HG02870 (cell line): ENCODE measurements at regions not wholly inside any gene's neighbourhood (a gene's known extent, or its start where the extent isn't known, plus 50 kb on each side); places are given as distances from the start of the nearest gene placed in this dataset.
A peak's percentile ranks its signal among the peaks of the same experiment; 100 is the strongest.
"Not testable (repeated sequence)": the region's sequence is repeated elsewhere in the genome, so short reads cannot be mapped to it uniquely, and the experiment has no call there.

ENCODE experiments used
- ATAC-seq: cut with Tn5 transposase; IDR thresholded peaks from one replicate; pipeline ENCODE4 v1.9.1; 2021; ENCODE audit warnings: mild to moderate bottlenecking, moderate library complexity; ENCODE audit not compliant: unreplicated experiment

DNA sequence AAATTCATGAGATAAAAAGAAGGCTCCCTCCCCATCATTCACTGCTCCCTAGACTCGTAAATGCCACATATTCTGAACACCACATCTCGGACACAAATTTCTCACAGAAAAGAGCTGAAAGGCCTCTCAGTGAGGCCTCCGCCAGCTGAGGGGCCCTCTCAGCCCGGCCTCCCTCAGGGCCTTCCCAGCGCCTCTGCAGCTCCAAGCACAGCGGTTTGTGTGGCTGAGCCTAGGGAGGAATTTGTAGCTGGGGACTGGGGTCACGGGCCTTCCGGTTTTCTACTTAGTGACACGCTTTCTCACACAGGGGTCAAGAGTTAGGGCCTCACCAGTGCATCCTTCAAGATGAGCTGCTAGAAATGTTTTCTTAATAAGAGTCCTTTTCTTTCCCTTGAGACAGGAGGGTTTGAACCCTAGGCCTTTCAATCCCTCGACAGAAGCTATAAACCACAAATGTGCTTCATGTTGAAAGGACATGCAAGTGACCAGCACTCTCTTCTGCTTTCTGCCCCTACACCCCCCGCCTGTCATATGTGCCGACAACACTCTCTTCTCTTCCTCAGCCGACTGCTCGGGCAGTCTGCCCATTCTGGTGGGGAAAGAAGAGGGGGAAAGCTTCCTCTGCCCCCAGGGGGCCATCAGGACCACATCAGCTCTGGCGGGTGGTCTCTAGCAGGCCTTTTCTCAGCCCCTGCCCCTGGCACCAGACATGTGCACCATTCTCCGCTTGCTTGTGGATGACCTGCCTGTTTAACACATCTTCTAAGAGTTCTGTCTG, 104.9 kb downstream of the CHIC2 start:
- ATAC-seq: no peak

- ATAC-seq: no peak
Measured at GRCh38 chr4:53956454-53956853, 108.0 kb downstream of the CHIC2 start.

DNA sequence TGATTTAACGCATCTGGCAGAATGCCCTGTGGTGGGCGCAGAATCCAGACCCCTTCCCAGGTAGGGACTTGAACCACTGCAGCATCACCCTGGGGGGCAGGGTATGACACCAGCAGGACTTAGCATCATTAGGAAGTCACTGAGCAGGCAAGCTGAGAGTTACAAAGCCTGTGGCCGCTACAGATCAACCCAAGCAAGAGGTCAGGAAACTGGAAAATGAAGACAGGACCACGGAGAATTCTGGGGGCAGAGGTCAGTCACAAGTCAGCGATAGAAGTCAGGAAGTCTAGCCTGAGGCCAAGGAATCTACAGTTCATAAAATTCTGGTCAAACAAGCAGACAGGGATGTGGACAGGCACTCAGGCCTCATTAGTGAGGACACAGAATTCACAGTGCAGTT, 108.4 kb downstream of the CHIC2 start:
- ATAC-seq: no peak

GRCh38 chr4:53951414-53951813, 113.0 kb downstream of the CHIC2 start:
- no peak for ATAC-seq

GRCh38 chr4:53943345-53944085, 120.9 kb downstream of the CHIC2 start:
- ATAC-seq: no peak

GRCh38 chr4:53942712-53943111, 121.7 kb downstream of the CHIC2 start:
- no peak for ATAC-seq

- no peak for ATAC-seq
Measured at GRCh38 chr4:53941331-53941730, 123.1 kb downstream of the CHIC2 start.

DNA sequence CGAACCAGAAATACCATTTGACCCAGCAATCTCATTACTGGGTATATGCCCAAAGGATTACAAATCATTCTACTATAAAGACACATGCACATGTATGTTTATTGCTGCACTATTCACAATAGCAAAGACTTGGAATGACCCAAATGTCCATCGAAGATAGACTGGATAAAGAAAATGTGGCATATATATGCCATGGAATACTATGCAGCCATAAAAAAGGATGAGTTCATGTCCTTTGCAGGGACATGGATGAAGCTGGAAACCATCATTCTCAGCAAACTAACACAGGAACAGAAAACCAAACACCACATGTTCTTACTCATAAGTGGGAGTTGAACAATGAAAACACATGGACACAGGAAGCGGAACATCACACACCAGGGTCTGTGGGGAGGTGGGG, 124.5 kb downstream of the CHIC2 start:
- not testable (repeated sequence) for ATAC-seq

- ATAC-seq: no peak
Measured at GRCh38 chr4:53937918-53938317, 126.5 kb downstream of the CHIC2 start.

DNA sequence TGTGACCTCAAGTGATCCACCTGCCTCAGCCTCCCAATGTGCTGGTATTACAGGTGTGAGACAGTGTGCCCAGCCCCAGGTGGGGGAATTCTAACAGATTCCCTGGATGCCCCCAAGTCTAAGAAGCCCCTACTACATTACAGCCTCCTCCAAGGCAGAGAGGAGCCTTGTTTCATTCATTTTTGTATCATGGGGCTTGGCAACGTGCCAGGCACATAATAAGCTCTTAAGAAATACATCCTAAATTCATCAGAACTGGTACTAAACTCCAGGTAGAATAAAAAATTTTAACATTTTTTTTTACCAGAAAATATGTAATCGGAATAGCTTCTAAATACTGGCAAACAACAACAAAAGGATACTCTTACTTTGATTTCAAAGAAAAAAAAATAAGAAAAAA, 127.1 kb downstream of the CHIC2 start:
- no peak for ATAC-seq

- no peak for ATAC-seq
Measured at GRCh38 chr4:53935780-53936179, 128.6 kb downstream of the CHIC2 start.

- ATAC-seq: no peak
Measured at GRCh38 chr4:53932796-53933610, 131.4 kb downstream of the CHIC2 start.

DNA sequence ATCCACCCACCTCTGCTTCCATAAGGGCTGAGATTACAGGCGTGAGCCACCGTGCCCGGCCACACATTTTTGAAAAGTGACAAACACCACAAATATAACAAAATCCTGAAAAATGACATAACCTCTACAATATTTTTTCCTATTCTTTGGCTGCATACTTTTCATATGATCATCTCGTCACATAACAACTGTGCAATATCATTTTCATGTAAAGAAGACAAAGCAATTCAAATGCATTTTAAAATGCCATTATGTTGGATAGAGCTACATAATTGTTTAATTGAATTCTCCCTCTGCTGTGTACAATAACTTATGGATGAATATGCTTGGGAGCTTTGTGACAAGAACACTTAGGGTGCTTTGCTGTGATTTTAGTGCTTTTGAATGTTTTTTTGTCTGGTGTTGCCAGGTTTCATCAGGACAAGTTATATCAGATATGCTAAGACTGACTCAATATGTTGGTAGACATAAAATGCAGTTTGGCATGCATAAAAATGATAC, 132.9 kb downstream of the CHIC2 start:
- ATAC-seq: no peak

GRCh38 chr4:53929955-53930798, 134.2 kb downstream of the CHIC2 start:
- peak; percentile 66 for ATAC-seq

- no peak for ATAC-seq
Measured at GRCh38 chr4:53929311-53929710, 135.1 kb downstream of the CHIC2 start.

- ATAC-seq: no peak
Measured at GRCh38 chr4:53928825-53929224, 135.6 kb downstream of the CHIC2 start.

- no peak for ATAC-seq
Measured at GRCh38 chr4:53925050-53925605, 139.3 kb downstream of the CHIC2 start.

DNA sequence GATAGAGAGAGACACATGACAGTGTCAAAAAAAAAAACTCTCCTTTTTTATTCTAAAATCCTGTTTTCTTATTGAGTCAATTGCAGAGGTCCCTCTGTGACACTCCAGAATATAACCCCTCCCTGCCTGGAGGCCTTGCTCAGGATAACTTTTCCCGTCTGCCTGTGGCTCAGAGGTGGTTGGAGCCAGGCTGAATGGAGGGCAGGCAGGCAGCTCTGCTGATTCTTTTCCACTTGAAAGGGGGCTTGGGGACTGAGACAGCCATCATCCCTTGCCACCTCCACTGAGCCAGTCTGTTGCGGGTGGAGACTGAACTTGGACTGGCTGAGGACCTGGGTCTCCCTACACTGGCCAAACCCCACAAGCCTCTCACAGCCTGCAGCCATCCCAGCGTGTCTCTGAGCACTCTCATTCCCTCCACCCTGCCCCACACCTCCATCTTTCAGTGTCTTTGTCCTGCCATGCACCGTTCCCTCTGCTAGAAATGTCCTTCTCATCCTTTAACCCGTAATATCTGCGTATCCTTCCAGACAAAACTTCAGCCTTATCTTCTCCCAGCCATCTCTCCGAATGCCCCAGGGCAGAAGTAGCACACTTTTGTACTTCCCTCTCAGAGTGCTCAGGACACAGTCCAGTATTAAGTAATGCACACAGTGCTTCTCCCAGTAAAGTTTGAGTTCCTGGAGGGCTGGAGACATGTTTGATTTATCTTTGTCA, 139.9 kb downstream of the CHIC2 start:
- no peak for ATAC-seq

DNA sequence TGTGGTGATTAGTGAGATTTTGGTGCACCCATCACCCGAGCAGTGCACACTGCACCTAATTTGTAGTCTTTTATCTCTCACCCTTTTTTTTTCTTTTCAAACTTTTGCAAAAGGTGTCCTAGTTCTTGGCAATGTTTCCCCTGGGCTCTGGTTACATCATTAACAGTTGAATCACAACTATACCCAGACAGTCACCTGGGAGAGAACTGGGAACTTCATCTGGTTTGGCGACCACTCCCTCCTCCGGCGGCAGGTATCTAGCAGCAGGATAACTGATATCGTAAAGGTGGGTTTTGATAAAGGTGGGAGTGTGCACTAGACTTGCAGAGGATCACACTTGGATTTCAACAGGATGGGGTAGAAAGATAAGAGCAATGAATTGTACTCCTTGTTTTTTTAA, 140.5 kb downstream of the CHIC2 start:
- ATAC-seq: no peak
